Liver (tissue), 3 donors: ENCODE measurements at regions not wholly inside any gene's neighbourhood (a gene's known extent, or its start where the extent isn't known, plus 50 kb on each side); places are given as distances from the start of the nearest gene placed in this dataset.

Source experiments
- JUND ChIP-seq, 2 donors: IDR thresholded peaks; 2 replicates each; pipeline ENCODE4 v1.6.1; 2016; ENCODE audit warnings: antibody characterized with exemption in 2 of 2
- TF ChIP-seq, protein P1 (sequence below): fragments of 150-350 bp; IDR thresholded peaks from 2 replicates; pipeline ENCODE4 v1.5.1; 2017; ENCODE audit warnings: improper control_type of control experiment, low read depth, low read length; ENCODE audit not compliant: missing input control
- donor health status: healthy.
- donor health status: healthy.

DNA sequence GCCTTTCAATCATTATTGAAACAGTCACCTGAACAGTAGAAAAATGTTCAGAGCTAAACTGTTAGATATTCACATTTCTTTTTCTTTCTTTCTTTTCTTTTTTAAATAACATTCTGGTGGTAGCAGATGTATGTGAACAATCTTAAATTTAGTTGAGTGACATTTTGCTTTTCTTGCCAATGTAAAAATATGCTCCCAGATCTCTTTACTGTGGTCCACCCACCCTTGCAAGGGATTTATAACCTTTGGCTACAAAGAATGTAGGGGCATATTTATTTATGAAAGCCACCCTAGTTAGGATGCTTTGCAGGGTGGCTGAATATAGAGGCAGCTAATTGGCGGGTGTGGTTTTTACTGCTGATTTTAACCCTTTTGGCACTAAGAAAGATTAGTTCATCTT is 473.9 kb downstream of the MFSD1 start:
- TF ChIP-seq, protein P1, sequence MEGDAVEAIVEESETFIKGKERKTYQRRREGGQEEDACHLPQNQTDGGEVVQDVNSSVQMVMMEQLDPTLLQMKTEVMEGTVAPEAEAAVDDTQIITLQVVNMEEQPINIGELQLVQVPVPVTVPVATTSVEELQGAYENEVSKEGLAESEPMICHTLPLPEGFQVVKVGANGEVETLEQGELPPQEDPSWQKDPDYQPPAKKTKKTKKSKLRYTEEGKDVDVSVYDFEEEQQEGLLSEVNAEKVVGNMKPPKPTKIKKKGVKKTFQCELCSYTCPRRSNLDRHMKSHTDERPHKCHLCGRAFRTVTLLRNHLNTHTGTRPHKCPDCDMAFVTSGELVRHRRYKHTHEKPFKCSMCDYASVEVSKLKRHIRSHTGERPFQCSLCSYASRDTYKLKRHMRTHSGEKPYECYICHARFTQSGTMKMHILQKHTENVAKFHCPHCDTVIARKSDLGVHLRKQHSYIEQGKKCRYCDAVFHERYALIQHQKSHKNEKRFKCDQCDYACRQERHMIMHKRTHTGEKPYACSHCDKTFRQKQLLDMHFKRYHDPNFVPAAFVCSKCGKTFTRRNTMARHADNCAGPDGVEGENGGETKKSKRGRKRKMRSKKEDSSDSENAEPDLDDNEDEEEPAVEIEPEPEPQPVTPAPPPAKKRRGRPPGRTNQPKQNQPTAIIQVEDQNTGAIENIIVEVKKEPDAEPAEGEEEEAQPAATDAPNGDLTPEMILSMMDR, result no peak
- TF ChIP-seq JUND (IDR thresholded peaks at IDR 0.05), result no peak
